ENCODE measurements at regions not wholly inside any gene's neighbourhood (a gene's known extent, or its start where the extent isn't known, plus 50 kb on each side); places are given as distances from the start of the nearest gene placed in this dataset.
"Not testable (repeated sequence)": the region's sequence is repeated elsewhere in the genome, so short reads cannot be mapped to it uniquely, and the experiment has no call there.

DNA sequence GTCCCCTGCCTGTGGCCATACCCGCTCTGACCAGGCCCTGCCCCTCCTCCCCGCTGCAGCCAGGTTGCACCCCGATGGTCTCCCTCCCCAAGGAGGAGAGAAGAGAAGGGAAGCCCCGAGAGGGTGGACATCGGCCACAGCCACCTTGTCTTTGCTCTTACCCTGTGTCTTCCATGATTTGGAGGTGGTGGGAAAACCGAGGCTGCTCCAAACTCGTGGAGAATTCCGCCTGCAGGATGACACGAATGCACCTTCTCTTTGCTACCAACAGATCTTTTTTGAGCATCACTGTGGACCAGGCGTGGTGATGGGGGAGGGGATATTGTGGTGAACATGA lies 60.4 kb downstream of the ART5 start:
- TF ChIP-seq, protein P1, sequence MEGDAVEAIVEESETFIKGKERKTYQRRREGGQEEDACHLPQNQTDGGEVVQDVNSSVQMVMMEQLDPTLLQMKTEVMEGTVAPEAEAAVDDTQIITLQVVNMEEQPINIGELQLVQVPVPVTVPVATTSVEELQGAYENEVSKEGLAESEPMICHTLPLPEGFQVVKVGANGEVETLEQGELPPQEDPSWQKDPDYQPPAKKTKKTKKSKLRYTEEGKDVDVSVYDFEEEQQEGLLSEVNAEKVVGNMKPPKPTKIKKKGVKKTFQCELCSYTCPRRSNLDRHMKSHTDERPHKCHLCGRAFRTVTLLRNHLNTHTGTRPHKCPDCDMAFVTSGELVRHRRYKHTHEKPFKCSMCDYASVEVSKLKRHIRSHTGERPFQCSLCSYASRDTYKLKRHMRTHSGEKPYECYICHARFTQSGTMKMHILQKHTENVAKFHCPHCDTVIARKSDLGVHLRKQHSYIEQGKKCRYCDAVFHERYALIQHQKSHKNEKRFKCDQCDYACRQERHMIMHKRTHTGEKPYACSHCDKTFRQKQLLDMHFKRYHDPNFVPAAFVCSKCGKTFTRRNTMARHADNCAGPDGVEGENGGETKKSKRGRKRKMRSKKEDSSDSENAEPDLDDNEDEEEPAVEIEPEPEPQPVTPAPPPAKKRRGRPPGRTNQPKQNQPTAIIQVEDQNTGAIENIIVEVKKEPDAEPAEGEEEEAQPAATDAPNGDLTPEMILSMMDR (conservative IDR thresholded peaks at IDR 0.05; ENCODE audit: low read length): not testable (repeated sequence)
- TF ChIP-seq EZH2phosphoT487 (IDR thresholded peaks at IDR 0.05; ENCODE audit: borderline replicate concordance): not testable (repeated sequence)

Measured in Loucy (cell line).